ENCODE measurements at regions not wholly inside any gene's neighbourhood (a gene's known extent, or its start where the extent isn't known, plus 50 kb on each side); places are given as distances from the start of the nearest gene placed in this dataset.

GRCh38 chr1:199272139-199272544, 633.3 kb downstream of the PTPRC start:
- H3K9me3 ChIP-seq = no peaks in the 10 kb centered on the region
- no peaks in the 10 kb centered on the region for H3K27me3 ChIP-seq (replicated peaks; ENCODE audit: control insufficient read depth, insufficient read depth, low read length)
- Mint-ChIP-seq H3K27ac (ENCODE audit: unreplicated experiment) (no peak overlapping the region), H3K9me3 (ENCODE audit: unreplicated experiment) (no peaks in the 10 kb centered on the region), H3K4me3 (ENCODE audit: unreplicated experiment) (no peak overlapping the region), H3K4me1 (ENCODE audit: low read depth, unreplicated experiment) (no peaks in the 10 kb centered on the region), H3K36me3 (ENCODE audit: insufficient read depth, unreplicated experiment) (no peaks in the 10 kb centered on the region), H3K27me3 (ENCODE audit: insufficient read depth, unreplicated experiment) (no peaks in the 10 kb centered on the region)
- no peaks in the 10 kb centered on the region for H3K36me3 ChIP-seq (ENCODE audit: control insufficient read depth, insufficient read depth, low read length)
- TF ChIP-seq CTCF (IDR thresholded peaks at IDR 0.05; ENCODE audit: insufficient read depth in 1 of 2, low read depth in 1 of 2, low read length in 1 of 2, severe bottlenecking in 1 of 2, unreplicated experiment in 1 of 2) = no peak
- no TSS peak for BruUV-seq (replicated peaks)
- CTCF ChIA-PET = no interaction called here
- H3K4me1 ChIP-seq = no peaks in the 10 kb centered on the region; the same call in 1 of the 2 replicates
- DNase-seq = no peak
- no peak overlapping the region for H3K4me3 ChIP-seq (ENCODE audit: low read depth, low read length)
- POLR2A ChIA-PET = no interaction called here
- intact Hi-C loops (cut with micrococcal nuclease; ENCODE audit: unreplicated experiment) = no loop called here

DNA sequence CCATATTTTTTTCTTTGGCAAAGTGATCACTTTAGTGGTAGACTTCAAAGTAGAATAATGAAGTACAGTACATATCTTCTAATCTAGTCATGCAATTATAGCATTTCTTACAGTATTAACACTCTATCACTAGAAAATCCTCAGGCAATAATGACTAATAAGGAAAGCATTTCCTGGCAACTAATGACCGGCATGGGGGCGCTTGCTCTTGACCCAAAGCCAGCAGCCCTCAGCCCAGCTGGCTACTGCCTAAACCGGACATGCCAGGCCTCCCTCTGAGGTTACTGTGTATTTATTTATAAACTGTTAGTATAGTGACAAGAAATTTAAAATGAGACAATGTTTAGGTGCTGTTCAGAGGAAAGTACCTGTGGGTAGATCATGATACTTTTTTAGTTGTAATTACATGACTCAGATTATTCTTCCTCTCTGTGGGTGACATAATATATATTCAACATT, 633.8 kb downstream of the PTPRC start:
- CTCF ChIA-PET = no interaction called here
- no peaks in the 10 kb centered on the region; the same call in 1 of the 2 replicates for H3K4me1 ChIP-seq
- POLR2A ChIA-PET = no interaction called here
- DNase-seq = no peak
- Mint-ChIP-seq H3K9me3 (ENCODE audit: unreplicated experiment) (no peaks in the 10 kb centered on the region), H3K4me1 (ENCODE audit: low read depth, unreplicated experiment) (no peaks in the 10 kb centered on the region), H3K27me3 (ENCODE audit: insufficient read depth, unreplicated experiment) (no peaks in the 10 kb centered on the region), H3K36me3 (ENCODE audit: insufficient read depth, unreplicated experiment) (no peaks in the 10 kb centered on the region), H3K27ac (ENCODE audit: unreplicated experiment) (no peak overlapping the region), H3K4me3 (ENCODE audit: unreplicated experiment) (no peak overlapping the region)
- H3K36me3 ChIP-seq (ENCODE audit: control insufficient read depth, insufficient read depth, low read length) = no peaks in the 10 kb centered on the region
- H3K4me3 ChIP-seq (ENCODE audit: low read depth, low read length) = no peak overlapping the region
- no TSS peak for BruUV-seq (replicated peaks)
- H3K27me3 ChIP-seq (replicated peaks; ENCODE audit: control insufficient read depth, insufficient read depth, low read length) = no peaks in the 10 kb centered on the region
- no peak for TF ChIP-seq CTCF (IDR thresholded peaks at IDR 0.05; ENCODE audit: insufficient read depth in 1 of 2, low read depth in 1 of 2, low read length in 1 of 2, severe bottlenecking in 1 of 2, unreplicated experiment in 1 of 2)
- intact Hi-C loops (cut with micrococcal nuclease; ENCODE audit: unreplicated experiment) = no loop called here
- no peaks in the 10 kb centered on the region for H3K9me3 ChIP-seq

DNA sequence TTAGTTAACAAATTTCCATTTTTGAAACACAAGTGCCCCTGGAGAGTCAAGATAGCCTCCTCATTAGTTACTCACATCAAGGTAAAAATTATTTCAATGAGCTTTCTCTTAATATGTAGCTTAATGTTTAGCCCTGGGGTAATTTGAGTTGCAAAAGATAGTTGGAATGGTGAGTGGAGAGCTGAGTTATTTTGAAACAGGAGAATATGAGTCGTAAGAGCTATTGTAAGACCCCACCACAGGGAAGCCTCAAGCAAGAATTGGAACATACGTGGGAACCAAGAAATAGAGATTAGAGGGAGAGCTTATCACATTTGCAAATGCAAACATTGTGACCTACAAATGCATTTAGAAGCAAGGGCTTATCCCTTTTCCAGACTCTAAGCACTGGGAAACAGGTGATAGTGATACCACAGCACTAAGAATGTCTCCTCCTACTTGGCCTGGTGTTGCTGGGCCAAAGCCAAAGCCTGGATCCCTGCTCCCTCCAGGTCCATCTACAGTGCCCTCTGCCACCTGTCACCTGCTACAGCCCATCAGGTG, 635.1 kb downstream of the PTPRC start:
- Histone ChIP-seq H3K27me3 (replicated peaks; ENCODE audit: control insufficient read depth, insufficient read depth, low read length) (no peaks in the 10 kb centered on the region), H3K4me3 (ENCODE audit: low read depth, low read length) (no peak overlapping the region), H3K36me3 (ENCODE audit: control insufficient read depth, insufficient read depth, low read length) (no peaks in the 10 kb centered on the region), H3K4me1 (no peaks in the 10 kb centered on the region; the same call in 1 of the 2 replicates), H3K9me3 (no peaks in the 10 kb centered on the region)
- no peak overlapping the region for H3K4me3 Mint-ChIP-seq (ENCODE audit: unreplicated experiment)
- intact Hi-C loops (cut with micrococcal nuclease; ENCODE audit: unreplicated experiment) = no loop called here
- DNase-seq = no peak
- no peak overlapping the region for H3K27ac Mint-ChIP-seq (ENCODE audit: unreplicated experiment)
- H3K9me3 Mint-ChIP-seq (ENCODE audit: unreplicated experiment) = no peaks in the 10 kb centered on the region
- BruUV-seq (replicated peaks) = no TSS peak
- no peak for TF ChIP-seq CTCF (IDR thresholded peaks at IDR 0.05; ENCODE audit: insufficient read depth in 1 of 2, low read depth in 1 of 2, low read length in 1 of 2, severe bottlenecking in 1 of 2, unreplicated experiment in 1 of 2)
- H3K36me3 Mint-ChIP-seq (ENCODE audit: insufficient read depth, unreplicated experiment) = no peaks in the 10 kb centered on the region
- ChIA-PET CTCF (no interaction called here), POLR2A (no interaction called here)
- no peaks in the 10 kb centered on the region for H3K27me3 Mint-ChIP-seq (ENCODE audit: insufficient read depth, unreplicated experiment)
- H3K4me1 Mint-ChIP-seq (ENCODE audit: low read depth, unreplicated experiment) = no peaks in the 10 kb centered on the region

All from Caco-2 (cell line).